Esophagus muscularis mucosa (tissue), 4 donors: ENCODE measurements at regions not wholly inside any gene's neighbourhood (a gene's known extent, or its start where the extent isn't known, plus 50 kb on each side); places are given as distances from the start of the nearest gene placed in this dataset.

Experiments used
- CTCF ChIP-seq, 3 experiments: fragments of 200-600 bp in 2 of 3; fragments of 450-650 bp in 1 of 3; sonication (generic) in 2 of 3; IDR thresholded peaks; one replicate each; pipeline ENCODE4 v1.5.1; 2017 to 2019; ENCODE audit warnings: antibody characterized with exemption in 3 of 3, mild to moderate bottlenecking in 2 of 3, moderate library complexity in 1 of 3
- EP300 ChIP-seq: sonication (generic); formaldehyde crosslinking; IDR thresholded peaks from one replicate; pipeline ENCODE4 v1.6.1; 2017; ENCODE audit warnings: antibody characterized with exemption
- POLR2A ChIP-seq: fragments of 450-650 bp; IDR thresholded peaks from one replicate; pipeline ENCODE4 v1.6.1; 2017; ENCODE audit warnings: antibody characterized with exemption, moderate library complexity, mild to moderate bottlenecking, low read depth

GRCh38 chr2:62375113-62375420 is 130.9 kb downstream of the TMEM17 start:
- TF ChIP-seq POLR2A (no peak), CTCF (IDR thresholded peaks at IDR 0.05) (no peak), EP300 (no peak)
